Activated naive CD8-positive, alpha-beta T cell treated with anti-CD3 and anti-CD28 coated beads, Interleukin-2, amount 50 U/mL, for 24 hours (primary cell): ENCODE measurements at regions not wholly inside any gene's neighbourhood (a gene's known extent, or its start where the extent isn't known, plus 50 kb on each side); places are given as distances from the start of the nearest gene placed in this dataset.

Source experiments
- ATAC-seq: fragments of 150-1000 bp; cut with Tn5 transposase; one replicate; pipeline ENCODE4 v1.10.0; 2021
- DNase-seq: peaks from one replicate; pipeline ENCODE4 v3.0.0; 2021
- H3K27ac Mint-ChIP-seq: one replicate; pipeline ENCODE4 v1.8.0; 2021; ENCODE audit warnings: mild to moderate bottlenecking, mixed read lengths
- H3K27me3 Mint-ChIP-seq: one replicate; pipeline ENCODE4 v1.8.0; 2021; ENCODE audit warnings: mixed read lengths
- H3K36me3 Mint-ChIP-seq: one replicate; pipeline ENCODE4 v1.8.0; 2021; ENCODE audit warnings: low read depth, mixed read lengths
- H3K4me1 Mint-ChIP-seq: one replicate; pipeline ENCODE4 v1.8.0; 2021; ENCODE audit warnings: mixed read lengths
- H3K4me3 Mint-ChIP-seq: one replicate; pipeline ENCODE4 v1.8.0; 2021; ENCODE audit warnings: mild to moderate bottlenecking, moderate library complexity, mixed read lengths
- H3K9me3 Mint-ChIP-seq: one replicate; pipeline ENCODE4 v1.8.0; 2021; ENCODE audit warnings: mixed read lengths

- Mint-ChIP-seq H3K36me3 (no peaks in the 10 kb centered on the region), H3K4me1 (no peaks in the 10 kb centered on the region), H3K27ac (no peak overlapping the region), H3K27me3 (peaks cover 11% of the 10 kb centered on the region), H3K9me3 (peaks cover 13% of the 10 kb centered on the region), H3K4me3 (no peak overlapping the region)
- ATAC-seq (no peak), DNase-seq (no peak)
These were observed 538.5 kb upstream of the MKI67 start for GRCh38 chr10:128664729-128665128.

DNA sequence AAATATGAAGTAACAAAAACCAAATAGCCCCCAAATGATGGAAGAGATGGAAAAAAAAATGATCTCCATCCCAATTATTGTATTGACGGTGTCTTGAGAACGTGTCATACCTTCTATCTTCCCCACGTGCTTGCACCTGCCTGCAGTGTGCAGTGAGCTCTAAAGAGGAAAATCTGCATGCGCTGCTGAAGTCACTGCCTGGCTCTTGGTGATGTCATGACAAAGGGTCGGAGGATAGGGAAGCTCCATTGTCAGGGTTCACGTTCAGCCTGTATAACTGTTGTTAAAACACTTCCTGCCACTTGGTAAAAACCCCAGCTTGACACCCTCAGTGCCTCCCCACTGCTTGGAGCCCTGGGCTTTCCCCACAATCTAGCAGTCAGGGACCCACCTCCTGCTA is 549.2 kb upstream of the MKI67 start:
- Mint-ChIP-seq H3K27me3 (peaks cover 11% of the 10 kb centered on the region), H3K27ac (no peak overlapping the region), H3K36me3 (no peaks in the 10 kb centered on the region), H3K9me3 (no peaks in the 10 kb centered on the region), H3K4me1 (no peaks in the 10 kb centered on the region), H3K4me3 (no peak overlapping the region)
- ATAC-seq (no peak), DNase-seq (no peak)

GRCh38 chr10:128680116-128680515 is 553.9 kb upstream of the MKI67 start:
- peaks cover 5% of the 10 kb centered on the region for H3K27me3 Mint-ChIP-seq
- no peak for DNase-seq
- H3K4me3 Mint-ChIP-seq = no peak overlapping the region
- no peak for ATAC-seq
- no peaks in the 10 kb centered on the region for H3K4me1 Mint-ChIP-seq
- H3K27ac Mint-ChIP-seq = no peak overlapping the region
- no peaks in the 10 kb centered on the region for H3K9me3 Mint-ChIP-seq
- no peaks in the 10 kb centered on the region for H3K36me3 Mint-ChIP-seq

GRCh38 chr10:128684215-128684614 is 558.0 kb upstream of the MKI67 start:
- ATAC-seq = no peak
- Mint-ChIP-seq H3K27me3 (peaks cover 5% of the 10 kb centered on the region), H3K9me3 (no peaks in the 10 kb centered on the region), H3K36me3 (no peaks in the 10 kb centered on the region), H3K4me3 (no peak overlapping the region), H3K4me1 (no peaks in the 10 kb centered on the region), H3K27ac (no peak overlapping the region)
- no peak for DNase-seq

DNA sequence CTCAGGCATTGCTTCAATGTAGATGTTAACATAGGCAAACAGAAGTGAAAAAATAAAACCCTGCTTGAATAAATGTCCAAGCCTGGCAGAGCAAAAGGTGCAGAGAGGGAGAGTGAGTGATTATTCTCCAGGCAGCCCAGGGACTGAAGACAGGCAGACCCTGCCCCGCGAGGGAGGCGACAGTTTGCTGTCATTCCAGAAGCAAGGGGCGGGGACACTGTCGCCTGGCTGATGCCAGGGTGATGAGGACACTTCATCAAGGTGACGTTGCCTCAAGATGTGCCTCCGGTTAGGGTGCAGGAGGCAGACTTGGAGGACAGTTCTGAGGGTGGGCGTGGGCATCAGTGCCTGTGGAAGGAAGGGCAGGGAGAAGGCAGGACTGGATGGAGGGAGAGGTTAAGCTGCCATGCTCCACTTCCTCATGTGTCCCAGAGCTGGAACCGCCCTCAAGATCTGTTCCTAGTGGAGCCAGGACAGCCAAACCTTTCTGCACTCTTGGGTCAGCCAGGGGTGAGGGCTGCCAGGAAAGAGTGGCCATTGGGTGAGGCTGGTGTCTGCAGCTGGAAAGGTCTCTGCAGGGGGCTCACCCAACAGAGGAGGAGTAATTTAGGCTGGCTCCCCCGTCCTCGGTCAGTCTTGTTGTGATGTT is 560.5 kb upstream of the MKI67 start:
- H3K4me3 Mint-ChIP-seq = no peak overlapping the region

GRCh38 chr10:128687408-128687807 is 561.2 kb upstream of the MKI67 start:
- DNase-seq (no peak), ATAC-seq (no peak)
- Mint-ChIP-seq H3K9me3 (no peaks in the 10 kb centered on the region), H3K27me3 (no peaks in the 10 kb centered on the region), H3K36me3 (no peaks in the 10 kb centered on the region), H3K27ac (no peak overlapping the region), H3K4me1 (no peaks in the 10 kb centered on the region), H3K4me3 (no peak overlapping the region)

More for the DNA sequence above, 560.5 kb upstream of the MKI67 start:
- ATAC-seq = no peak
- Mint-ChIP-seq H3K27ac (no peak overlapping the region), H3K9me3 (no peaks in the 10 kb centered on the region), H3K4me1 (no peaks in the 10 kb centered on the region), H3K36me3 (no peaks in the 10 kb centered on the region), H3K27me3 (no peaks in the 10 kb centered on the region)
- no peak for DNase-seq

DNA sequence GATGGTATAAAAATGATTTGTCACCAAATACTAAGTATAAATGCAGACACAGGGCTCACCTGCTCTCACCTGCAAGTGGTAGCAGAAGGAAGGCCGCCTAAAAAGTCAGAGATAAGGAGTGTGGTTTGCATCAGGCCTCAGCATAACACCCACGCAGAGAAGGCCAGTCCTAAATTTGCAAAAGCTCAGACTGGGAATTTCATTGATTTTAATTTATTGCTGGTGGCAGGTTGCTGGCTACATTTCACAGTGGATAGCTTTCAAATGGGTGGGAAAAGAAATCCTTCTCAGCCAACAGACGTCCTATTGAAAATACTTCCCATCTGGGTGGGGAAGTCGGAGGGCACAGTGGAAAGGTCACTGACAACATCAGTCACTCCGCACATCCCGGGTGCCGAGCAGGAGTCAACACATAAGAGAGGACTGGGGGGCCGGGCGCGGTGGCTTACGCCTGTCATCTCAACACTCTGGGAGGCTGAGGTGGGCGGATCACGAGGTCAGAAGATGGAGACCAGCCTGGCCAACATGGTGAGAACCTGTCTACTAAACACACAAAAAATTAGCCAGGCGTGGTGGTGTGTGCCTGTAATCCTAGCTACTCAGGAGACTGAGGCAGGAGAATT is 561.8 kb upstream of the MKI67 start:
- Mint-ChIP-seq H3K27ac (no peak overlapping the region), H3K4me3 (no peak overlapping the region), H3K4me1 (no peaks in the 10 kb centered on the region), H3K9me3 (no peaks in the 10 kb centered on the region), H3K36me3 (no peaks in the 10 kb centered on the region), H3K27me3 (no peaks in the 10 kb centered on the region)
- DNase-seq (no peak), ATAC-seq (no peak)

DNA sequence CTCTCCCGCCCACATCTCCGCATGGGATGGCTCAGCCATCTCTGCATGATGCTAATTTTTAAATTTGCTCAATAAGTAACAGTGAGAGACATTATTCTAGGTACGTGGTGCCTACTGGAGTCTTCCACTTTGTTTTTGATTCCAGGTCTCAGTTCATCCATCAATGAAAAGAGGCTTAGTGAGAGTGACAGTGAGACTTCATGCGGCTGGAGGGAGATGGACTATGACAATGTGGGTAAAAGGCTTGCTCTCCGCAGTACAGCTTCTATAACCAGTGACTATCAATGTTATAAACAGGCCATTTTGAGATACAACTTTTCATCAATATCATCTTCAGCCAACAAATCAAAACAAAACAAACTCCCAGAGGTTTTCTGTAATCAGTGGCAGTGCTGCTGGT is 563.4 kb upstream of the MKI67 start:
- DNase-seq (no peak), ATAC-seq (no peak)
- H3K9me3 Mint-ChIP-seq = no peaks in the 10 kb centered on the region
- no peak overlapping the region for H3K4me3 Mint-ChIP-seq
- no peak overlapping the region for H3K27ac Mint-ChIP-seq
- no peaks in the 10 kb centered on the region for H3K36me3 Mint-ChIP-seq
- H3K4me1 Mint-ChIP-seq = no peaks in the 10 kb centered on the region
- no peaks in the 10 kb centered on the region for H3K27me3 Mint-ChIP-seq

GRCh38 chr10:128693493-128694131 is 567.4 kb upstream of the MKI67 start:
- H3K4me1 Mint-ChIP-seq = no peaks in the 10 kb centered on the region
- H3K4me3 Mint-ChIP-seq = no peak overlapping the region
- no peak overlapping the region for H3K27ac Mint-ChIP-seq
- H3K9me3 Mint-ChIP-seq = no peaks in the 10 kb centered on the region
- no peaks in the 10 kb centered on the region for H3K36me3 Mint-ChIP-seq
- ATAC-seq (no peak), DNase-seq (no peak)
- H3K27me3 Mint-ChIP-seq = no peaks in the 10 kb centered on the region

DNA sequence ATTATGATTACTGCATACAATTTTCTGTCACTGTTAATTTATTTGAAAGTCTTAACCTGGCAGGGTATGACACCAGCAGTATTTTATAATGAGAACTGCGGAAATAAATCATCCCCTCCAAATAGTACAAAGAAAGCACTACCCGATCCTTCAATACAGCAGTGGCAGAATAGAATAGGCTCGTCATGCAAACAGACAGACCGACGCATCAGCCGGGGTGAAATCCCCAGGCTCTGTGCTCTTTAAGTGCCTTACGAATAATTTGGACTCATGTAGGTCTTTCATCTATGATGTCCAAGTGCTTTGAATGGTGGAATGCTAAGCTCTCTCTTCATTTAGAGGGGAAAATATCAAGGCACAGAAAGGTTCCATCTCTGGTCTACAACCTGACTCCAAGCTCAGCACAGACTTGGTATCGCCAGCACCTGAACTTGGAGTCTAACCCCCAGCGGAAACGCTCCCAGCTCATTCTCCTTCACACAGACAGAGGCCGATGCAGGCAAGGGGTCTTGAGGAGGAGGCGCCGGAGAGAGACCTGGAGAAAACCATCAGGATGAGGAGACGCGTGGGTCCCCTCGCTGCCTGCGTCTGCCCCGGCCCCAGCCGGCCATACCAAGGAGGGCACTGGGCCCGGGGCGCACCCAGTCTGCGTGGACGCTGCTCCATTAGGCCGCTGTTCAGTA is 568.1 kb upstream of the MKI67 start:
- Mint-ChIP-seq H3K36me3 (no peaks in the 10 kb centered on the region), H3K4me3 (no peak overlapping the region), H3K27ac (no peak overlapping the region), H3K27me3 (no peaks in the 10 kb centered on the region), H3K4me1 (no peaks in the 10 kb centered on the region), H3K9me3 (no peaks in the 10 kb centered on the region)
- DNase-seq = no peak
- ATAC-seq = no peak

DNA sequence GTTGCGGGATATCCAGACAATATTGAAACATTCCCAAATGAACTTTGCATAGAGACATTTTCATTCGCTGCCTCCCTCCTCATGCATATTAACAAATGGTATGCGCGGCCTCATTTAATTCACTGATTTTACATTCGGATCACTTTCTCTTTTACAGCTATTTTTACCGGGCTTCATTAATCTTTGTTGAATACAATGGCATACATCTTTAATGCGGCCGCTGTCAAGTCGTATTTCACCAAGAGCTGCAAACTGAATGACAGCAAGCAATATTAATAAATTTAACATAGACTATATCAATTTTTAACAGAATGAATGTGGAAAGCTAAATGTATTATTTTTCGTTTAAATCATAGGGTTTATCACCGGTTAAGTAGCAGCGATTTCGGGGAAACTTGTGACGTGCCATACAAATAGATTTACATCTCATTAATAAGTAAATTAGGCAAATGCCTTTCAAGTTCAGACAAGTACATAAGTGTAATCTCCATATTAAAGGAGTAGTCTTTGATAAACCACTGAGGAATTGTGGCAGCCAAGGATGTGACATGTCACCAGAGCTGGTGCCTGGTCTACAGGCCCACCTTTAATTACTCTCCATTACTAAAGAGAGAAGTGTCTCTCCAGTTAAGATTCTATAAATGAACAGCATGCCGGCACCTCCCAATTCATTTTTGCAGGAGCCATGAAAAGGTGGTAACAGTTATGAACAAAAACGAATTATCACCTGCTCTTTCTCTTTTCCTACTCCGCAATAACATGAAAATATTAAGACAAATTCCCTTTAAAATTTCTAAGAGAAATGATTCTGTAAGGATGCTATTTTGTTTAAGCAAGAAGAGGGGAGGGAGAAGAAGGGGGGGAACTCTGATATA is 568.9 kb upstream of the MKI67 start:
- H3K36me3 Mint-ChIP-seq = no peaks in the 10 kb centered on the region
- H3K4me3 Mint-ChIP-seq = no peak overlapping the region
- no peaks in the 10 kb centered on the region for H3K27me3 Mint-ChIP-seq
- ATAC-seq (no peak), DNase-seq (no peak)
- H3K4me1 Mint-ChIP-seq = no peaks in the 10 kb centered on the region
- no peaks in the 10 kb centered on the region for H3K9me3 Mint-ChIP-seq
- no peak overlapping the region for H3K27ac Mint-ChIP-seq

- Mint-ChIP-seq H3K27ac (no peak overlapping the region), H3K27me3 (peaks cover 4% of the 10 kb centered on the region)
- no peak for ATAC-seq
These were observed 569.7 kb upstream of the MKI67 start for GRCh38 chr10:128695931-128696330.

DNA sequence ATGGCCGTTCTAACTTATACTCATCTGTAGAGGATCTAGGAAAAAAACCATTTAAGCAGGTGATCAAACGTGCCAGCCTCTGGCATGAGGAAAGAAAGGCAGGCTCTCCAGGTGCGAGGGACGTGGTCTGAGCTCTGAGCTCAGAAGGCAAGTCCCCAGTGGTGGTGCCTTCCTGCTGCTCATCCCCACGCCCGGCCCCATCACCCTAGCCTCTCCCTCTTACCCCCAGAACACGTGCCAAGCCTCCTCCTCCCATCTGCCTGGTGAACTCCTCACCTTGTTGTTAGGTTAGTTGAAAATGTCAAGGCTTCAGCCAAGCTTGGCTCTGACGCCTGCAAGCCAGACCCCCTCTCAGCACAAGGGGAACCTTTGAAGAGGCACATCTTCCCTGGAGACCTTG is 571.2 kb upstream of the MKI67 start:
- no peak overlapping the region for H3K27ac Mint-ChIP-seq
- H3K9me3 Mint-ChIP-seq = no peaks in the 10 kb centered on the region
- H3K4me1 Mint-ChIP-seq = no peaks in the 10 kb centered on the region
- peaks cover 4% of the 10 kb centered on the region for H3K27me3 Mint-ChIP-seq
- ATAC-seq = no peak
- DNase-seq = no peak
- H3K4me3 Mint-ChIP-seq = no peak overlapping the region
- H3K36me3 Mint-ChIP-seq = no peaks in the 10 kb centered on the region

More at GRCh38 chr10:128695931-128696330, 569.7 kb upstream of the MKI67 start:
- Mint-ChIP-seq H3K4me1 (no peaks in the 10 kb centered on the region), H3K4me3 (no peak overlapping the region), H3K9me3 (no peaks in the 10 kb centered on the region), H3K36me3 (no peaks in the 10 kb centered on the region)
- DNase-seq = no peak

- Mint-ChIP-seq H3K36me3 (no peaks in the 10 kb centered on the region), H3K9me3 (no peaks in the 10 kb centered on the region), H3K4me1 (no peaks in the 10 kb centered on the region), H3K27me3 (peaks cover 4% of the 10 kb centered on the region), H3K4me3 (no peak overlapping the region), H3K27ac (no peak overlapping the region)
- no peak for DNase-seq
- ATAC-seq = no peak
These were observed 575.2 kb upstream of the MKI67 start for GRCh38 chr10:128701381-128701780.
